HG03039 (cell line): ENCODE measurements at regions not wholly inside any gene's neighbourhood (a gene's known extent, or its start where the extent isn't known, plus 50 kb on each side); places are given as distances from the start of the nearest gene placed in this dataset.

ENCODE experiments used
- ATAC-seq: cut with Tn5 transposase; IDR thresholded peaks from one replicate; pipeline ENCODE4 v1.9.1; 2021; ENCODE audit warnings: mild to moderate bottlenecking, moderate library complexity; ENCODE audit not compliant: unreplicated experiment

GRCh38 chr14:54301359-54301758 is 95.4 kb upstream of the CDKN3 start:
- ATAC-seq = no peak

- no peak for ATAC-seq
These were observed 90.0 kb upstream of the CDKN3 start for GRCh38 chr14:54306806-54307205.

GRCh38 chr14:54309615-54310014 is 87.2 kb upstream of the CDKN3 start:
- no peak for ATAC-seq

GRCh38 chr14:54310151-54310850 is 86.5 kb upstream of the CDKN3 start:
- no peak for ATAC-seq

DNA sequence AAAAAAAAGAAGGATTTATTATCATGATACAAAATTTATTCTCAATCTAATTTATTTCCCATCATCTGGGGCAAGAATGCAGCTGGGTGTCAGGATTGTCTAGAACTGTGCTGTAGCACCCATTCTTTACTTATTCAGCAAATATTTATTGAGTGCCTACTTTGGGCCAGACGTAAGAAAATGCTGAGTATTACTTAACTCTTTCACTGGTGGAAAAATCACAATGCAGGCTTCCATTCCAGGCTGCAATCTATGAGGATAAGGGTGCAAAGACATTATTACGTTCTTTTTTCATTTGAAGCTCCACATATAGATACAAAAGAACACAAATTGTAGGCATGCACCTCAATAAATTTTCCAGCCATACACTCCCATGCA is 86.0 kb upstream of the CDKN3 start:
- ATAC-seq = no peak

- ATAC-seq = no peak
These were observed 84.5 kb upstream of the CDKN3 start for GRCh38 chr14:54312166-54312801.

- ATAC-seq = no peak
These were observed 82.3 kb upstream of the CDKN3 start for GRCh38 chr14:54314365-54315104.

DNA sequence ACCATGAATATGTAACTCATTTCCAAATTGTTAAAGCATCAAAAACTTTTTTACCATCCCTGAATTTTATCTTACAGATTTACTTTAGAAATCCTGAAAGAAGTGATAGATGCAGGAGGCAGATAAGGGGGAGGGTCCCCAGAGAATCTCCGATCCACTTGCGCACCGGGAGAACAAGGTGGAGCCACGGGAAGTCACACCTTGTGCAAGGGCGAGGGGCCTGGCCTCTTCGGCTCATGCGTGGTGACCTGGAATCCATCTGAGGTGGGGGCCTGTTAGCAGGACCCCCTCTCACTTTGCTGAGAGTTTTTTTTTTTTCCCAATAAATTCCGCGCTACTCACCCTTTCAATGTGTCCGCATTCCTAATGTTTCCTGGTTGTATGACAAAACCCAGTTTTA is 80.2 kb upstream of the CDKN3 start:
- ATAC-seq = no peak

GRCh38 chr14:54317391-54317790 is 79.4 kb upstream of the CDKN3 start:
- no peak for ATAC-seq

DNA sequence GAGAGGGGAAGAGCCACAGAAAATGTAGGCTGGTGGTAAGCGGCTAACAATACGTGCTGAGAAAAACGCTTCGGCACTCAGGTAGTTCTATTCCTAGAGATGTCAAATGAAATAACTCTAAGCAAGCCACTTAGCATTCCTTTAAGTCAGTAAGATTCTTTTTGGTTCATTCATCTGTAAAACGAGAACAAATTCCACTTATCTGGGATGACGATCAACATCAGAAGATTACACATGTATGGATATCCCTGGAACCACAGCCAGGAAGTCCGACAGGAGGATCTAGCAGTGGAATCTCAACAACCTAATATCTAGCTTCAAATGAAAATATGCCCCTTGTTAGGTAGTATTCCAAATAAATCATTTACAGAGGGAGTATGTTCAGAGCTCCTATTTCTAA is 74.6 kb upstream of the CDKN3 start:
- no peak for ATAC-seq

- no peak for ATAC-seq
These were observed 74.0 kb upstream of the CDKN3 start for GRCh38 chr14:54322701-54323337.

- ATAC-seq = no peak
These were observed 71.0 kb upstream of the CDKN3 start for GRCh38 chr14:54325766-54326165.

GRCh38 chr14:54329082-54329695 is 67.6 kb upstream of the CDKN3 start:
- ATAC-seq = no peak

- ATAC-seq = no peak
These were observed 65.9 kb upstream of the CDKN3 start for GRCh38 chr14:54330876-54331275.

DNA sequence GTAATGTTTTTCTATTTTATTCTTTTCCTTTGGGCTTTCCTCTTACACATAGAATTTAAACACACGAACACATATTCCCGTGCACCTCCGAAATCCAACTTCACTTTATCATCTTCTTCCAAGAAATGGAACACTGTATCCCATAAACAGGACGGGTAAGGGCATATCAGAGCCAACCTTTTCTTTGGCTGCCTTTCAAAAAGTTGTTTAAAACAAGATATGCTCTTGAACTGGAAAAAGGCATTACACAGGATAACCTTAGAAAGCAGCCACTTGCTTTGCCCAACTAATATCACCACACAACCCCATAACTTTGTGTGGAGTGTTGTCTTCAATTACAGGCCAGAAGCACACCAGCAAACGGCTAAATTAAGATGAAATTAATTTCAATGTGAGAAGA is 65.3 kb upstream of the CDKN3 start:
- ATAC-seq = no peak

DNA sequence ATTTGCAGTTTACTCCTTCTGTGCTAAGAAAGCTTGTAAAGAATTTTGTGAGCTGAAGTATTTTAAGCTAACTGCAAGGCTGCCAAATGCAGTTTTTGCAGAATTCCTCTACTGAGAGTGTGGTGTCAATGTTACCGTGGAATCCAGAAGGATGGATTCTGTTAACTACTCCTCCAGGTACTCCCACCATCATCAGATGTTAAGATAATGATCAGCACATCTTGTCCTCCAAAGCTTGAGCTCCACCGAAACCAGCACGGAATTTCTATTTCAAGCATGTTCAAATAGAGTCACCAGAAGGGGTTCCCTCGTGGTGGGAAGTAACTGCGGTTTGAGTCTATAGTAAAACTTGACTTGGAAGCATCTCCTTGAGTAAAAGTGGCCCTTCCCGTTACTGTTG is 64.3 kb upstream of the CDKN3 start:
- ATAC-seq = no peak

DNA sequence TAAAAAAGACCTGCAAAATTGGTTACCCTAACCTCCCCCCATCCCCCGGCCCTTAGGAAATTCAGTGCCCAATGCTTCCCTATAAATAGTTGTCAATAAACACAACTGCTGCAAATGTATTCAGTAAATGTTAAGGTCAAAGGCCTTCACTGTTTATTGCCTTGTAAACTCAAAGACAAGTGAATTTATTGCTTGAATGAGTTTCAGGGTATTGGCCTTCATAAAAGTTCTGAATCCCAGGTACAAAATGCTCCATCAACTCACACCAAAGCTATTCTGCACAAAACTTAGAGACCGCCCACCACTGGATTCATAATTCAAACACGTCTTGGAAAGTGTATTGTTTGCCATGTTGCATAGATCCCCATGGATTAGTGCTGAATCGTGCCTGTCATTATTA is 63.3 kb upstream of the CDKN3 start:
- ATAC-seq = no peak

DNA sequence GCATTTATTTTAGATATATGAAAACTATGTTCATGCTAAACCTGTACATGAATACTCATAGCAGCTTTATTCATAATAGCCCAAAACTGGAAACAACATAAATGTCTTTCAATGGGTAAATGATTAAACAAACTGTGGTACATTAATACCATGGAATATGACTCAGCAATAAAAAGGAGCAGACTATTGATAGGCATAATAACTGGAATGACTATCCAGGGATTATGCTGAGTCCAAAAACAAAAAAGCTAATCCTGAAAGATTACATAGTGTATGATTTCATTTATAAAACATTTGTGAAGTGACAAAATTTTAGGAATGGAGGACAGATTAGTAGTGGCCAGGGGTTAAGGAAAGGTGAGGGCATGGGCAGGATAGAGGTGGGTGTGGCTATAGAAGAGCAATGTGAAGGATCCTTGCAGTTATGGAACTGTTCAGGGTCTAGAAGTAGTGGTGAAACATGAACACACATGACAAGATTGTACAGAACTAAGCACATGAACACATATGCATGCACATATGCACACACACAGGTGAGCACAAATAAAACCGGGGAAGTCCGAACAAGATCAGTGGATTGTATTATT is 61.1 kb upstream of the CDKN3 start:
- no peak for ATAC-seq

- ATAC-seq = no peak
These were observed 59.5 kb upstream of the CDKN3 start for GRCh38 chr14:54337314-54337713.

GRCh38 chr14:54338696-54339317 is 58.0 kb upstream of the CDKN3 start:
- no peak for ATAC-seq
